IMR-90 (cell line): ENCODE measurements at regions not wholly inside any gene's neighbourhood (a gene's known extent, or its start where the extent isn't known, plus 50 kb on each side); places are given as distances from the start of the nearest gene placed in this dataset.

Experiments
- ATAC-seq: fragments of 200-7000 bp; cut with Tn5 transposase; 2 replicates; pipeline ENCODE4 v1.9.1; 2020; ENCODE audit warnings: low read depth, mild to moderate bottlenecking, moderate library complexity
- BruUV-seq: library from RNA; stranded (reverse); fragments of 400-500 nt; replicated peaks from 2 replicates; lab custom pipeline; 2021; lab: Mats Ljungman, UMichigan
- CTCF ChIA-PET: fragments of 300-600 bp; formaldehyde crosslinking; extraction: SDS; loops from one replicate; lab custom pipeline; 2021; ENCODE audit warnings: antibody characterized with exemption; lab: Yijun Ruan, JAX
- POLR2A ChIA-PET: fragments of 300-600 bp; sonication (Branson Sonifier 250); formaldehyde crosslinking; loops from one replicate; lab custom pipeline; 2022; ENCODE audit warnings: antibody characterized with exemption; ENCODE audit not compliant: unreplicated experiment; lab: Charles Lee
- DNase-seq: peaks from one replicate; pipeline ENCODE4 v3.0.0; 2013
- H2AFZ ChIP-seq: replicated peaks from 2 replicates; pipeline ENCODE3; 2013; ENCODE audit warnings: low read length, mild to moderate bottlenecking; ENCODE audit not compliant: poor library complexity
- H2AK5ac ChIP-seq: 2 replicates; pipeline ENCODE4 v1.6.1; 2013; ENCODE audit warnings: low read depth, low read length, inconsistent platforms
- H2AK9ac ChIP-seq: replicated peaks from 2 replicates; pipeline ENCODE3; 2013; ENCODE audit warnings: mild to moderate bottlenecking, low read depth, low read length, moderate library complexity; ENCODE audit not compliant: poor library complexity
- H2BK120ac ChIP-seq: 2 replicates; pipeline ENCODE4 v1.6.1; 2013; ENCODE audit warnings: low read depth, low read length, inconsistent platforms
- H2BK15ac ChIP-seq: 3 replicates; pipeline ENCODE4 v1.6.1; 2013; ENCODE audit warnings: low read depth, low read length, inconsistent platforms
- H2BK20ac ChIP-seq: 2 replicates; pipeline ENCODE4 v1.6.1; 2013; ENCODE audit warnings: low read depth, mild to moderate bottlenecking, inconsistent platforms, low read length, moderate library complexity
- H2BK5ac ChIP-seq: 2 replicates; pipeline ENCODE4 v1.6.1; 2013; ENCODE audit warnings: mild to moderate bottlenecking, low read depth, low read length, inconsistent platforms; ENCODE audit not compliant: poor library complexity, severe bottlenecking
- H3K14ac ChIP-seq: replicated peaks from 2 replicates; pipeline ENCODE4 v1.6.1; 2013; ENCODE audit warnings: low read depth, low read length, inconsistent platforms
- H3K18ac ChIP-seq: 2 replicates; pipeline ENCODE4 v1.6.1; 2013; ENCODE audit warnings: low read depth, low read length, control low read depth
- H3K23ac ChIP-seq: 2 replicates; pipeline ENCODE4 v1.6.1; 2013; ENCODE audit warnings: low read depth, low read length, inconsistent platforms
- H3K27ac ChIP-seq: 2 replicates; pipeline ENCODE4 v1.5.1; 2013; ENCODE audit warnings: mild to moderate bottlenecking, control low read depth, low read length; ENCODE audit not compliant: insufficient read depth
- H3K27me3 ChIP-seq: 2 replicates; pipeline ENCODE4 v1.6.1; 2013; ENCODE audit warnings: low read length; ENCODE audit not compliant: control insufficient read depth, insufficient read depth
- H3K36me3 ChIP-seq: 2 replicates; pipeline ENCODE4 v1.6.1; 2013; ENCODE audit warnings: low read length, mixed read lengths; ENCODE audit not compliant: control insufficient read depth, insufficient read depth
- H3K4ac ChIP-seq: 2 replicates; pipeline ENCODE4 v1.6.1; 2013; ENCODE audit warnings: low read depth, low read length, inconsistent platforms
- H3K4me1 ChIP-seq: 2 replicates; pipeline ENCODE4 v1.6.1; 2013; ENCODE audit warnings: low read length, mixed read lengths; ENCODE audit not compliant: control insufficient read depth, insufficient read depth
- H3K4me2 ChIP-seq: 2 replicates; pipeline ENCODE4 v1.6.1; 2013; ENCODE audit warnings: low read depth, mild to moderate bottlenecking, control low read depth, low read length, moderate library complexity
- H3K4me3 ChIP-seq: 2 replicates; pipeline ENCODE4 v1.5.1; 2013; ENCODE audit warnings: low read depth, mild to moderate bottlenecking, control low read depth, low read length, moderate library complexity; ENCODE audit not compliant: insufficient read depth
- H3K56ac ChIP-seq: 2 replicates; pipeline ENCODE4 v1.6.1; 2013; ENCODE audit warnings: low read length, inconsistent platforms; ENCODE audit not compliant: insufficient read depth; ENCODE audit errors: extremely low read depth
- H3K79me1 ChIP-seq, 2 experiments: 2 replicates each; pipeline ENCODE4 v1.6.1; 2013; ENCODE audit warnings: low read length in 2 of 2, inconsistent platforms in 1 of 2, low read depth in 1 of 2
- H3K9ac ChIP-seq: 2 replicates; pipeline ENCODE4 v1.6.1; 2013; ENCODE audit warnings: low read depth, low read length, control low read depth
- H3K9me1 ChIP-seq: 2 replicates; pipeline ENCODE4 v1.6.1; 2013; ENCODE audit warnings: low read length, inconsistent platforms; ENCODE audit not compliant: insufficient read depth
- H3K9me3 ChIP-seq: 2 replicates; pipeline ENCODE4 v1.6.1; 2013; ENCODE audit warnings: low read length; ENCODE audit not compliant: control insufficient read depth, insufficient read depth
- H4K20me1 ChIP-seq: 2 replicates; pipeline ENCODE4 v1.6.1; 2013; ENCODE audit warnings: low read length, inconsistent platforms; ENCODE audit not compliant: insufficient read depth
- H4K5ac ChIP-seq: 2 replicates; pipeline ENCODE4 v1.6.1; 2013; ENCODE audit warnings: mild to moderate bottlenecking, low read depth, low read length, control low read depth
- H4K8ac ChIP-seq, 2 experiments: 2 replicates each; pipeline ENCODE4 v1.6.1; 2013; ENCODE audit warnings: low read depth in 2 of 2, low read length in 2 of 2, control low read depth in 1 of 2, inconsistent platforms in 1 of 2
- H4K91ac ChIP-seq: 2 replicates; pipeline ENCODE4 v1.6.1; 2013; ENCODE audit warnings: low read depth, low read length, inconsistent platforms; ENCODE audit not compliant: insufficient read depth
- BHLHE40 ChIP-seq: fragments of 150-350 bp; IDR thresholded peaks from 2 replicates; pipeline ENCODE4 v1.6.1; 2016; ENCODE audit warnings: mild to moderate bottlenecking, low read depth, low read length
- CEBPB ChIP-seq: IDR thresholded peaks from 2 replicates; pipeline ENCODE4 v1.6.1; 2012; ENCODE audit warnings: low read depth, low read length, improper control_type of control experiment
- CHD1 ChIP-seq: IDR thresholded peaks from 2 replicates; pipeline ENCODE4 v1.6.1; 2012; ENCODE audit warnings: low read depth, low read length, improper control_type of control experiment
- CTCF ChIP-seq: conservative IDR thresholded peaks from 2 replicates; pipeline ENCODE4 v1.5.1; 2012; ENCODE audit warnings: mild to moderate bottlenecking, low read depth, low read length, improper control_type of control experiment
- ELK1 ChIP-seq: fragments of 150-350 bp; IDR thresholded peaks from 2 replicates; pipeline ENCODE4 v1.6.1; 2016; ENCODE audit warnings: low read depth, mild to moderate bottlenecking, low read length, moderate library complexity, borderline replicate concordance
- FOS ChIP-seq: fragments of 150-350 bp; IDR thresholded peaks from 2 replicates; pipeline ENCODE4 v1.6.1; 2016; ENCODE audit warnings: low read depth, low read length
- MAFK ChIP-seq: IDR thresholded peaks from 2 replicates; pipeline ENCODE4 v1.6.1; 2012; ENCODE audit warnings: low read depth, low read length, improper control_type of control experiment
- MAZ ChIP-seq: IDR thresholded peaks from 2 replicates; pipeline ENCODE4 v1.6.1; 2012; ENCODE audit warnings: low read depth, mild to moderate bottlenecking, low read length, improper control_type of control experiment, moderate library complexity, borderline replicate concordance
- MXI1 ChIP-seq: IDR thresholded peaks from 2 replicates; pipeline ENCODE4 v1.6.1; 2012; ENCODE audit warnings: low read depth, mild to moderate bottlenecking, low read length, moderate library complexity, borderline replicate concordance
- NFE2L2 ChIP-seq: fragments of 150-350 bp; IDR thresholded peaks from 2 replicates; pipeline ENCODE4 v1.6.1; 2016; ENCODE audit warnings: low read depth, mild to moderate bottlenecking, low read length
- POLR2A ChIP-seq: IDR thresholded peaks from 2 replicates; pipeline ENCODE4 v1.6.1; 2012; ENCODE audit warnings: mild to moderate bottlenecking, low read depth, low read length
- RAD21 ChIP-seq: IDR thresholded peaks from 2 replicates; pipeline ENCODE4 v1.6.1; 2012; ENCODE audit warnings: low read length, improper control_type of control experiment
- RCOR1 ChIP-seq: IDR thresholded peaks from 2 replicates; pipeline ENCODE4 v1.6.1; 2012; ENCODE audit warnings: mild to moderate bottlenecking, low read length, improper control_type of control experiment; ENCODE audit not compliant: insufficient replicate concordance
- RFX5 ChIP-seq: IDR thresholded peaks from 2 replicates; pipeline ENCODE4 v1.8.0; 2012; ENCODE audit warnings: low read depth, mild to moderate bottlenecking, low read length, moderate library complexity
- SMC3 ChIP-seq: fragments of 150-350 bp; IDR thresholded peaks from 2 replicates; pipeline ENCODE4 v1.6.1; 2016; ENCODE audit warnings: low read depth, mild to moderate bottlenecking, antibody characterized with exemption, low read length, moderate library complexity
- USF2 ChIP-seq: fragments of 150-350 bp; IDR thresholded peaks from 2 replicates; pipeline ENCODE4 v1.6.1; 2017; ENCODE audit warnings: mild to moderate bottlenecking, antibody characterized with exemption, low read length, low read depth
- WGBS, 2 experiments: methylation state at CpG; one replicate each; pipeline versions ENCODE4 v1.1.5 to v1.1.7; 2013; ENCODE audit warnings: missing lambda C conversion rate in 2 of 2; ENCODE audit not compliant: insufficient read length in 1 of 2; ENCODE audit errors: extremely low coverage in 2 of 2; 5-methylcytosine and 5-hydroxymethylcytosine counted together
- dilution Hi-C: fragments of 300-500 bp; cut with HindIII; formaldehyde crosslinking; loops from one replicate; pipeline ENCODE4 v1.14.3; 2018; ENCODE audit warnings: low sequenced_read_pairs; ENCODE audit not compliant: unreplicated experiment
- in situ Hi-C: fragments of 300-500 bp; cut with MboI; formaldehyde crosslinking; loops from 3 replicates; pipeline ENCODE4 v1.14.3; 2019; ENCODE audit warnings: low sequenced_read_pairs, inconsistent platforms, mixed read lengths
- intact Hi-C: fragments of 100-400 bp; cut with micrococcal nuclease; formaldehyde crosslinking; loops from 2 replicates; pipeline ENCODE4 v1.10.0; 2022

- no peaks in the 10 kb centered on the region for H4K20me1 ChIP-seq
- H2AK9ac ChIP-seq, result no peak overlapping the region
- no peak for TF ChIP-seq MAFK
- TF ChIP-seq NFE2L2, result no peak
- no peak for TF ChIP-seq CHD1
- no peak for TF ChIP-seq RAD21
- no peak for TF ChIP-seq RFX5
- TF ChIP-seq POLR2A, result no peak
- no peak for TF ChIP-seq MAZ
- no peak for TF ChIP-seq FOS
- no peak for TF ChIP-seq CTCF
- TF ChIP-seq ELK1, result no peak
- no peak for TF ChIP-seq SMC3
- TF ChIP-seq MXI1, result no peak
- no peak for TF ChIP-seq USF2
- TF ChIP-seq CEBPB, result no peak
- TF ChIP-seq BHLHE40, result no peak
- no peak for TF ChIP-seq RCOR1
- H3K14ac ChIP-seq, result no peak overlapping the region
- DNase-seq, result no peak
- no peak overlapping the region for H3K56ac ChIP-seq
- BruUV-seq, result no TSS peak
- H3K4ac ChIP-seq, result no peak overlapping the region
- no peak overlapping the region for H2BK15ac ChIP-seq
- in situ Hi-C loops, result no loop called here
- H2BK20ac ChIP-seq, result no peak overlapping the region
- H3K27me3 ChIP-seq, result no peaks in the 10 kb centered on the region
- no peak overlapping the region for H3K27ac ChIP-seq
- H3K4me3 ChIP-seq, result no peak overlapping the region
- intact Hi-C loops, result no loop called here
- no peak overlapping the region for H3K18ac ChIP-seq
- no peak overlapping the region for H2AK5ac ChIP-seq
- no CpG with 5 or more reads among the region's 1 CpG for WGBS, 2 experiments
- ATAC-seq, result no peak
- ChIA-PET POLR2A (no interaction called here), CTCF (no interaction called here)
- no peak overlapping the region for H3K23ac ChIP-seq
- H3K79me1 ChIP-seq, result no peaks in the 10 kb centered on the region
- no peaks in the 10 kb centered on the region for H3K9me3 ChIP-seq
- no peak overlapping the region for H4K5ac ChIP-seq
- no peaks in the 10 kb centered on the region for H3K36me3 ChIP-seq
- no peak overlapping the region for H3K4me2 ChIP-seq
- no peak overlapping the region for H4K8ac ChIP-seq
- dilution Hi-C loops, result no loop called here
- no peak overlapping the region for H2AFZ ChIP-seq
- H3K9me1 ChIP-seq, result peaks cover 4% of the 10 kb centered on the region; the same call in 1 of the 2 replicates
- H4K91ac ChIP-seq, result no peak overlapping the region
- no peak overlapping the region for H3K9ac ChIP-seq
- no peak overlapping the region for H2BK120ac ChIP-seq
- H2BK5ac ChIP-seq, result no peak overlapping the region
- peaks cover 3% of the 10 kb centered on the region; the same call in 1 of the 2 replicates for H3K4me1 ChIP-seq
Measured at GRCh38 chr2:217739741-217740140, 263.1 kb downstream of the TNS1 start.
